ENCODE measurements at regions not wholly inside any gene's neighbourhood (a gene's known extent, or its start where the extent isn't known, plus 50 kb on each side); places are given as distances from the start of the nearest gene placed in this dataset.

- no peaks in the 10 kb centered on the region for H3K4me1 ChIP-seq (ENCODE audit: insufficient read depth, low read length)
- TF ChIP-seq, protein P1, sequence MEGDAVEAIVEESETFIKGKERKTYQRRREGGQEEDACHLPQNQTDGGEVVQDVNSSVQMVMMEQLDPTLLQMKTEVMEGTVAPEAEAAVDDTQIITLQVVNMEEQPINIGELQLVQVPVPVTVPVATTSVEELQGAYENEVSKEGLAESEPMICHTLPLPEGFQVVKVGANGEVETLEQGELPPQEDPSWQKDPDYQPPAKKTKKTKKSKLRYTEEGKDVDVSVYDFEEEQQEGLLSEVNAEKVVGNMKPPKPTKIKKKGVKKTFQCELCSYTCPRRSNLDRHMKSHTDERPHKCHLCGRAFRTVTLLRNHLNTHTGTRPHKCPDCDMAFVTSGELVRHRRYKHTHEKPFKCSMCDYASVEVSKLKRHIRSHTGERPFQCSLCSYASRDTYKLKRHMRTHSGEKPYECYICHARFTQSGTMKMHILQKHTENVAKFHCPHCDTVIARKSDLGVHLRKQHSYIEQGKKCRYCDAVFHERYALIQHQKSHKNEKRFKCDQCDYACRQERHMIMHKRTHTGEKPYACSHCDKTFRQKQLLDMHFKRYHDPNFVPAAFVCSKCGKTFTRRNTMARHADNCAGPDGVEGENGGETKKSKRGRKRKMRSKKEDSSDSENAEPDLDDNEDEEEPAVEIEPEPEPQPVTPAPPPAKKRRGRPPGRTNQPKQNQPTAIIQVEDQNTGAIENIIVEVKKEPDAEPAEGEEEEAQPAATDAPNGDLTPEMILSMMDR (IDR thresholded peaks at IDR 0.05; ENCODE audit: extremely low read depth, low read depth, low read length): no peak
These were observed 115.7 kb upstream of the KCNG1 start for GRCh38 chr20:51138576-51138975.

GRCh38 chr20:51137461-51137860, 114.6 kb upstream of the KCNG1 start:
- H3K27ac ChIP-seq (ENCODE audit: low read depth, low read length): no peak overlapping the region
- H3K4me1 ChIP-seq (ENCODE audit: insufficient read depth, low read length): no peaks in the 10 kb centered on the region
- no peaks in the 10 kb centered on the region for H3K79me2 ChIP-seq (ENCODE audit: insufficient read depth, low read length)
- H3K4me2 ChIP-seq (ENCODE audit: insufficient read depth, low read length): no peak overlapping the region
- no peaks in the 10 kb centered on the region for H3K9me3 ChIP-seq (ENCODE audit: low read depth, low read length)
- no peak overlapping the region for H2AFZ ChIP-seq (ENCODE audit: low read length)
- H4K20me1 ChIP-seq (ENCODE audit: insufficient read depth, low read length): no peaks in the 10 kb centered on the region
- TF ChIP-seq, protein P1 (IDR thresholded peaks at IDR 0.05; ENCODE audit: extremely low read depth, low read depth, low read length): no peak
- H3K27me3 ChIP-seq (ENCODE audit: insufficient read depth, low read length): no peaks in the 10 kb centered on the region
- H3K4me3 ChIP-seq (ENCODE audit: insufficient read depth, low read length): no peak overlapping the region
- H3K36me3 ChIP-seq (ENCODE audit: insufficient read depth, low read length): no peaks in the 10 kb centered on the region
- DNase-seq (ENCODE audit: insufficient read length, low spot score, missing footprints): no peak

More at GRCh38 chr20:51138576-51138975, 115.7 kb upstream of the KCNG1 start:
- Histone ChIP-seq H3K9me3 (ENCODE audit: low read depth, low read length) (no peaks in the 10 kb centered on the region), H3K79me2 (ENCODE audit: insufficient read depth, low read length) (no peaks in the 10 kb centered on the region), H3K27ac (ENCODE audit: low read depth, low read length) (no peak overlapping the region), H3K36me3 (ENCODE audit: insufficient read depth, low read length) (no peaks in the 10 kb centered on the region), H3K4me3 (ENCODE audit: insufficient read depth, low read length) (no peak overlapping the region), H3K4me2 (ENCODE audit: insufficient read depth, low read length) (no peak overlapping the region), H4K20me1 (ENCODE audit: insufficient read depth, low read length) (no peaks in the 10 kb centered on the region), H2AFZ (ENCODE audit: low read length) (no peak overlapping the region), H3K27me3 (ENCODE audit: insufficient read depth, low read length) (no peaks in the 10 kb centered on the region)
- DNase-seq (ENCODE audit: insufficient read length, low spot score, missing footprints): no peak

DNA sequence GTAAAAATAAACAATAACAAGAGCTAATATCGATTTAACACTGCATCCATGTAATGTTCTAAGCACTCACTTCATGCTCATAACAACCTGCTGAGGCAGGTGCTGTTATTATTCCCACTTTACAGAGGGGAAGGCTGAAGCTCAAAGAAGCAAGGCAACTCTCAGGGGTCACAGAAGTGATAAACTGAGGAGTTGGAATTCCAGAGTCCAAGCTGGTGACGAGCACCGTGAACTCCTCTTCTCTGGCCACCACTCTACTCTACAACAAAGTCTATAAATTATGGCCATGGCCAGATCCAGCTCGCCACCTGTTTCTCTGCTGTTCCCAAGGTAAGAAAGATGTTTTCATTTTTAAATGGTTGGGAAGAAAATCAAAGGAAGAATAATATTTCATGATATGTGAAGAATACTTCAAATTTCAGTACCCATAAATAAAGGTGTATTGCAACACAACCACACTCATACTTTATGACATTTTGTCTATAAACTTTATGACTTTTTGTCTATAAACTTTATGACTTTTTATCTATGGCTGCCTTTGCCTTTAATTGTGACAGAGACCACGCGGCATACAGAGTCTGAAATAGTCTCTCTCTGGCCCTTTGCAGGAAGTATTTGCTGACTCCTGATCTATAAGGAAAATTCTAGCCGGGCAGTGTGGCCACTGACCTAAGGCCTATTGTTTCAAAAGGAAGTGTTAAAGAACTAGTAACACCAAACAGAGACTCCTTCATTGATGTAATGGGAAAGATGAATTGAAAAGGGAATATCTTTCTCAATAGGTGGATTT, 113.2 kb upstream of the KCNG1 start:
- no peak overlapping the region for H2AFZ ChIP-seq (ENCODE audit: low read length)
- DNase-seq (ENCODE audit: insufficient read length, low spot score, missing footprints): no peak
- TF ChIP-seq, protein P1 (IDR thresholded peaks at IDR 0.05; ENCODE audit: extremely low read depth, low read depth, low read length): no peak
- H3K4me2 ChIP-seq (ENCODE audit: insufficient read depth, low read length): no peak overlapping the region
- H4K20me1 ChIP-seq (ENCODE audit: insufficient read depth, low read length): no peaks in the 10 kb centered on the region
- no peaks in the 10 kb centered on the region for H3K36me3 ChIP-seq (ENCODE audit: insufficient read depth, low read length)
- H3K9me3 ChIP-seq (ENCODE audit: low read depth, low read length): no peaks in the 10 kb centered on the region
- no peaks in the 10 kb centered on the region for H3K4me1 ChIP-seq (ENCODE audit: insufficient read depth, low read length)
- H3K4me3 ChIP-seq (ENCODE audit: insufficient read depth, low read length): no peak overlapping the region
- no peaks in the 10 kb centered on the region for H3K27me3 ChIP-seq (ENCODE audit: insufficient read depth, low read length)
- H3K27ac ChIP-seq (ENCODE audit: low read depth, low read length): no peak overlapping the region
- H3K79me2 ChIP-seq (ENCODE audit: insufficient read depth, low read length): no peaks in the 10 kb centered on the region

GRCh38 chr20:51134405-51134804, 111.5 kb upstream of the KCNG1 start:
- H3K4me2 ChIP-seq (ENCODE audit: insufficient read depth, low read length): no peak overlapping the region
- TF ChIP-seq, protein P1 (IDR thresholded peaks at IDR 0.05; ENCODE audit: extremely low read depth, low read depth, low read length): no peak
- H3K36me3 ChIP-seq (ENCODE audit: insufficient read depth, low read length): no peaks in the 10 kb centered on the region
- H3K9me3 ChIP-seq (ENCODE audit: low read depth, low read length): no peaks in the 10 kb centered on the region
- H2AFZ ChIP-seq (ENCODE audit: low read length): no peak overlapping the region
- H3K4me3 ChIP-seq (ENCODE audit: insufficient read depth, low read length): no peak overlapping the region
- no peaks in the 10 kb centered on the region for H4K20me1 ChIP-seq (ENCODE audit: insufficient read depth, low read length)
- no peaks in the 10 kb centered on the region for H3K27me3 ChIP-seq (ENCODE audit: insufficient read depth, low read length)
- H3K27ac ChIP-seq (ENCODE audit: low read depth, low read length): no peak overlapping the region
- no peaks in the 10 kb centered on the region for H3K79me2 ChIP-seq (ENCODE audit: insufficient read depth, low read length)
- DNase-seq (ENCODE audit: insufficient read length, low spot score, missing footprints): no peak
- H3K4me1 ChIP-seq (ENCODE audit: insufficient read depth, low read length): no peaks in the 10 kb centered on the region

All from osteoblast (primary cell).